ENCODE measurements at regions not wholly inside any gene's neighbourhood (a gene's known extent, or its start where the extent isn't known, plus 50 kb on each side); places are given as distances from the start of the nearest gene placed in this dataset.

DNA sequence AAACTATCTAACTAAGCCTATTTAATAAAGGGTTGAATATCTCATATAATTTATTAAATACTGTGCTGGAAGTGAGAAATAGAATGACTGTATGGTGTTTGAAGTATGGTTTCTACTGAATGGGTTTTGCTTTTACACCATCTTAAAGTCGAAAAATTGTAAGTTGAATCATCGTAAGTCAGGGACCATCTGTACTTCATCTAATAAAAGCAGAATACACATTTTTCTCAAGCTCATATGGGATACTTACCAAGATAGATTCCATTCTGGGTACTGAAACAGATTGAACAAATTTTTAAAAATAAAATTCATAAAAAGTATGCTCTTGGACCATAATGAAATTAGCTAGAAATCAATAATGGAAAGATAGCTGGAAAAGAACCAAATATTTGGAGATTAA is 285.4 kb downstream of the CXCL12 start:
- TF ChIP-seq POLR2A (IDR thresholded peaks at IDR 0.05): no peak
- TF ChIP-seq, protein P1, sequence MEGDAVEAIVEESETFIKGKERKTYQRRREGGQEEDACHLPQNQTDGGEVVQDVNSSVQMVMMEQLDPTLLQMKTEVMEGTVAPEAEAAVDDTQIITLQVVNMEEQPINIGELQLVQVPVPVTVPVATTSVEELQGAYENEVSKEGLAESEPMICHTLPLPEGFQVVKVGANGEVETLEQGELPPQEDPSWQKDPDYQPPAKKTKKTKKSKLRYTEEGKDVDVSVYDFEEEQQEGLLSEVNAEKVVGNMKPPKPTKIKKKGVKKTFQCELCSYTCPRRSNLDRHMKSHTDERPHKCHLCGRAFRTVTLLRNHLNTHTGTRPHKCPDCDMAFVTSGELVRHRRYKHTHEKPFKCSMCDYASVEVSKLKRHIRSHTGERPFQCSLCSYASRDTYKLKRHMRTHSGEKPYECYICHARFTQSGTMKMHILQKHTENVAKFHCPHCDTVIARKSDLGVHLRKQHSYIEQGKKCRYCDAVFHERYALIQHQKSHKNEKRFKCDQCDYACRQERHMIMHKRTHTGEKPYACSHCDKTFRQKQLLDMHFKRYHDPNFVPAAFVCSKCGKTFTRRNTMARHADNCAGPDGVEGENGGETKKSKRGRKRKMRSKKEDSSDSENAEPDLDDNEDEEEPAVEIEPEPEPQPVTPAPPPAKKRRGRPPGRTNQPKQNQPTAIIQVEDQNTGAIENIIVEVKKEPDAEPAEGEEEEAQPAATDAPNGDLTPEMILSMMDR (IDR thresholded peaks at IDR 0.05 in 8 of 11, conservative IDR thresholded peaks at IDR 0.05 in 3 of 11): no peak
- no peak for TF ChIP-seq POLR2AphosphoS5 (IDR thresholded peaks at IDR 0.05)
